HCT116 (cell line): ENCODE measurements at regions not wholly inside any gene's neighbourhood (a gene's known extent, or its start where the extent isn't known, plus 50 kb on each side); places are given as distances from the start of the nearest gene placed in this dataset.

Experiments used
- ATAC-seq: fragments of 200-7000 bp; cut with Tn5 transposase; 2 replicates; pipeline ENCODE4 v1.9.1; 2020; ENCODE audit warnings: mild to moderate bottlenecking, moderate library complexity
- BruUV-seq: library from RNA; stranded (reverse); fragments of 400-500 nt; replicated peaks from 2 replicates; lab custom pipeline; 2021; lab: Mats Ljungman, UMichigan
- CTCF ChIA-PET: fragments of 300-600 bp; sonication (Branson Sonifier 250); formaldehyde crosslinking; loops from one replicate; lab custom pipeline; 2021; ENCODE audit warnings: antibody characterized with exemption; lab: Charles Lee
- POLR2A ChIA-PET: fragments of 300-600, 350-600 bp; sonication (Branson Sonifier 250); formaldehyde crosslinking; loops from one replicate; lab custom pipeline; 2021; ENCODE audit warnings: antibody characterized with exemption; lab: Charles Lee
- RAD21 ChIA-PET, 2 experiments: fragments of 300-600 bp; sonication (Branson Sonifier 250); formaldehyde crosslinking; loops; one replicate each; lab custom pipeline; 2023; ENCODE audit warnings: low total read pairs in 2 of 2; ENCODE audit not compliant: uncharacterized antibody in 2 of 2, unreplicated experiment in 2 of 2, low non-redundant PET in 1 of 2; lab: Charles Lee
- DNase-seq: peaks from one replicate; pipeline ENCODE4 v3.0.0-alpha.2; 2010; ENCODE audit warnings: low read depth, low spot score
- H2AFZ ChIP-seq: fragments of 200-600 bp; shearing (Covaris generic), sonication (generic); 2 replicates; pipeline ENCODE4 v1.6.1; 2017; ENCODE audit warnings: low read depth, mixed run types, mixed read lengths, antibody characterized with exemption, low read length; ENCODE audit not compliant: poor library complexity, severe bottlenecking
- H3K27ac ChIP-seq: 2 replicates; pipeline ENCODE4 v1.5.1; 2012; ENCODE audit warnings: low read depth, low read length
- H3K27me3 ChIP-seq: fragments of 200-600 bp; sonication (generic); 2 replicates; pipeline ENCODE4 v1.6.1; 2016; ENCODE audit warnings: mixed run types, low read length, mixed read lengths; ENCODE audit not compliant: insufficient read depth
- H3K36me3 ChIP-seq, 2 experiments: fragments of 200-500 bp in 1 of 2; fragments of 200-600 bp in 1 of 2; sonication (Bioruptor generic) in 1 of 2; sonication (generic) in 1 of 2; 2 replicates each; pipeline versions ENCODE4 v1.5.1 to v1.6.1; 2014 to 2016; ENCODE audit warnings: low read length in 2 of 2, inconsistent platforms in 1 of 2, mixed read lengths in 1 of 2, mixed run types in 1 of 2; ENCODE audit not compliant: insufficient read depth in 2 of 2, control insufficient read depth in 1 of 2
- H3K4me1 ChIP-seq, 2 experiments: fragments of 200-600 bp in 1 of 2; sonication (generic) in 1 of 2; 2 replicates each; pipeline versions ENCODE4 v1.5.1 to v1.6.1; 2012 to 2017; ENCODE audit warnings: low read length in 2 of 2, inconsistent platforms in 1 of 2, mild to moderate bottlenecking in 1 of 2, mixed read lengths in 1 of 2, mixed run types in 1 of 2, moderate library complexity in 1 of 2; ENCODE audit not compliant: insufficient read depth in 2 of 2, control insufficient read depth in 1 of 2
- H3K4me2 ChIP-seq: fragments of 200-600 bp; sonication (generic); 2 replicates; pipeline ENCODE4 v1.6.1; 2017; ENCODE audit warnings: mixed run types, low read length, mixed read lengths
- H3K4me3 ChIP-seq, 2 experiments: fragments of 200-600 bp in 1 of 2; sonication (generic) in 1 of 2; replicated peaks in 1 of 2; 2 replicates each; pipeline ENCODE4 v1.5.1; 2011 to 2016; ENCODE audit warnings: low read length in 2 of 2, control low read depth in 1 of 2, low read depth in 1 of 2, mild to moderate bottlenecking in 1 of 2, mixed read lengths in 1 of 2, mixed run types in 1 of 2
- H3K79me2 ChIP-seq: fragments of 200-600 bp; sonication (generic); 2 replicates; pipeline ENCODE4 v1.6.1; 2017; ENCODE audit warnings: mild to moderate bottlenecking, mixed run types, low read length, moderate library complexity, mixed read lengths; ENCODE audit not compliant: insufficient read depth
- H3K9ac ChIP-seq: fragments of 200-600 bp; sonication (generic); 2 replicates; pipeline ENCODE4 v1.6.1; 2016; ENCODE audit warnings: low read length, mixed read lengths
- H3K9me2 ChIP-seq: fragments of 200-600 bp; sonication (generic), shearing (Covaris generic); 2 replicates; pipeline ENCODE4 v1.6.1; 2017; ENCODE audit warnings: mixed run types, mild to moderate bottlenecking, moderate library complexity; ENCODE audit not compliant: insufficient read depth
- H3K9me3 ChIP-seq, 2 experiments: fragments of 200-500 bp in 1 of 2; fragments of 200-600 bp in 1 of 2; sonication (Bioruptor generic) in 1 of 2; sonication (generic) in 1 of 2; 2 replicates each; pipeline ENCODE4 v1.6.1; 2014 to 2017; ENCODE audit warnings: low read length in 2 of 2, mixed read lengths in 2 of 2, inconsistent platforms in 1 of 2, low read depth in 1 of 2, mild to moderate bottlenecking in 1 of 2, mixed run types in 1 of 2, moderate library complexity in 1 of 2; ENCODE audit not compliant: control insufficient read depth in 1 of 2, insufficient read depth in 1 of 2
- H4K20me1 ChIP-seq: fragments of 200-600 bp; sonication (generic), shearing (Covaris generic); 2 replicates; pipeline ENCODE4 v1.6.1; 2017; ENCODE audit warnings: mixed run types, mild to moderate bottlenecking, moderate library complexity; ENCODE audit not compliant: insufficient read depth
- ATF3 ChIP-seq: IDR thresholded peaks from 2 replicates; pipeline ENCODE4 v1.6.1; 2012
- CBX3 ChIP-seq: IDR thresholded peaks from 2 replicates; pipeline ENCODE4 v1.6.1; 2012; ENCODE audit warnings: low read depth
- CEBPB ChIP-seq: IDR thresholded peaks from 2 replicates; pipeline ENCODE4 v1.6.1; 2012; ENCODE audit warnings: low read depth
- EGR1 ChIP-seq: IDR thresholded peaks from 2 replicates; pipeline ENCODE4 v1.6.1; 2012; ENCODE audit warnings: low read depth
- ELF1 ChIP-seq: IDR thresholded peaks from 2 replicates; pipeline ENCODE4 v1.6.1; 2012; ENCODE audit warnings: low read depth, borderline replicate concordance
- EZH2 ChIP-seq: fragments of 200-600 bp; sonication (generic); IDR thresholded peaks from 2 replicates; pipeline ENCODE4 v1.6.1; 2017; ENCODE audit warnings: antibody characterized with exemption, mixed run types
- FOSL1 ChIP-seq: IDR thresholded peaks from 2 replicates; pipeline ENCODE4 v1.6.1; 2012; ENCODE audit warnings: low read depth
- JUND ChIP-seq: IDR thresholded peaks from 2 replicates; pipeline ENCODE4 v1.6.1; 2012
- MAX ChIP-seq: IDR thresholded peaks from 2 replicates; pipeline ENCODE4 v1.6.1; 2012
- POLR2A ChIP-seq: IDR thresholded peaks from 2 replicates; pipeline ENCODE4 v1.7.0; 2011; ENCODE audit warnings: borderline replicate concordance; ENCODE audit not compliant: insufficient read depth, insufficient read length; ENCODE audit errors: extremely low read depth
- POLR2AphosphoS5 ChIP-seq: IDR thresholded peaks from 2 replicates; pipeline ENCODE4 v1.6.1; 2011; ENCODE audit warnings: mild to moderate bottlenecking, low read depth, low read length, moderate library complexity
- RAD21 ChIP-seq: IDR thresholded peaks from 2 replicates; pipeline ENCODE4 v1.6.1; 2012; ENCODE audit warnings: low read depth, mild to moderate bottlenecking
- SIN3A ChIP-seq: IDR thresholded peaks from 2 replicates; pipeline ENCODE4 v1.6.1; 2012; ENCODE audit warnings: low read depth
- SP1 ChIP-seq: IDR thresholded peaks from 2 replicates; pipeline ENCODE4 v1.6.1; 2012; ENCODE audit warnings: low read depth
- TCF7L2 ChIP-seq: IDR thresholded peaks from 2 replicates; pipeline ENCODE4 v1.7.0; 2011; ENCODE audit warnings: borderline replicate concordance, inconsistent platforms; ENCODE audit not compliant: insufficient read depth, insufficient read length; ENCODE audit errors: extremely low read depth
- YY1 ChIP-seq: IDR thresholded peaks from 2 replicates; pipeline ENCODE4 v1.6.1; 2011; ENCODE audit warnings: low read length, low read depth, moderate library complexity, mild to moderate bottlenecking; ENCODE audit not compliant: insufficient replicate concordance; ENCODE audit errors: extremely low read depth
- ZBTB33 ChIP-seq: IDR thresholded peaks from 2 replicates; pipeline ENCODE4 v1.6.1; 2011; ENCODE audit warnings: mild to moderate bottlenecking, low read length, moderate library complexity; ENCODE audit not compliant: insufficient replicate concordance; ENCODE audit errors: extremely low read depth
- ZFX ChIP-seq: fragments of 450-650 bp; IDR thresholded peaks from 2 replicates; pipeline ENCODE4 v1.6.1; 2017
- ZNF274 ChIP-seq: fragments of 200-500 bp; sonication (Bioruptor generic); IDR thresholded peaks from 2 replicates; pipeline ENCODE4 v1.6.1; 2014; ENCODE audit warnings: mild to moderate bottlenecking, low read depth, low read length, inconsistent platforms
- intact Hi-C: fragments of 100-400 bp; cut with micrococcal nuclease; formaldehyde crosslinking; loops from 2 replicates; pipeline ENCODE4 v1.10.0; 2022
- TF ChIP-seq, protein P1 (sequence below), 3 experiments: fragments of 200-600 bp in 1 of 3; sonication (generic) in 1 of 3; IDR thresholded peaks in 2 of 3; conservative IDR thresholded peaks in 1 of 3; 2 replicates each; pipeline ENCODE4 v1.5.1; 2012 to 2017; ENCODE audit warnings: low read depth in 2 of 3, low read length in 2 of 3, antibody characterized with exemption in 1 of 3, borderline replicate concordance in 1 of 3, control low read depth in 1 of 3, mild to moderate bottlenecking in 1 of 3, mixed read lengths in 1 of 3, mixed run types in 1 of 3, moderate library complexity in 1 of 3; ENCODE audit not compliant: insufficient read depth in 1 of 3

- Histone ChIP-seq H4K20me1 (no peaks in the 10 kb centered on the region), H3K4me1 (no peaks in the 10 kb centered on the region), H2AFZ (no peak overlapping the region), H3K9ac (no peak overlapping the region), H3K4me3 (no peak overlapping the region), H3K36me3 (no peaks in the 10 kb centered on the region), H3K9me3 (peaks cover 9 to 25% of the 10 kb centered on the region in 2 experiments; a peak in 3 of 4 replicates), H3K27me3 (no peaks in the 10 kb centered on the region), H3K4me2 (no peak overlapping the region), H3K79me2 (no peaks in the 10 kb centered on the region), H3K9me2 (no peaks in the 10 kb centered on the region), H3K27ac (no peak overlapping the region)
- RAD21 ChIA-PET: no interaction called here
- DNase-seq: no peak
- no peak for ATAC-seq
- BruUV-seq: no TSS peak
- CTCF ChIA-PET: no interaction called here
- no peak for TF ChIP-seq POLR2AphosphoS5
- no peak for TF ChIP-seq RAD21
- no peak for TF ChIP-seq CBX3
- TF ChIP-seq POLR2A: no peak
- TF ChIP-seq TCF7L2: no peak
- TF ChIP-seq JUND: no peak
- no peak for TF ChIP-seq ZBTB33
- no peak for TF ChIP-seq SIN3A
- no peak for TF ChIP-seq ZNF274
- TF ChIP-seq ELF1: no peak
- no peak for TF ChIP-seq FOSL1
- TF ChIP-seq YY1: no peak
- TF ChIP-seq, protein P1, sequence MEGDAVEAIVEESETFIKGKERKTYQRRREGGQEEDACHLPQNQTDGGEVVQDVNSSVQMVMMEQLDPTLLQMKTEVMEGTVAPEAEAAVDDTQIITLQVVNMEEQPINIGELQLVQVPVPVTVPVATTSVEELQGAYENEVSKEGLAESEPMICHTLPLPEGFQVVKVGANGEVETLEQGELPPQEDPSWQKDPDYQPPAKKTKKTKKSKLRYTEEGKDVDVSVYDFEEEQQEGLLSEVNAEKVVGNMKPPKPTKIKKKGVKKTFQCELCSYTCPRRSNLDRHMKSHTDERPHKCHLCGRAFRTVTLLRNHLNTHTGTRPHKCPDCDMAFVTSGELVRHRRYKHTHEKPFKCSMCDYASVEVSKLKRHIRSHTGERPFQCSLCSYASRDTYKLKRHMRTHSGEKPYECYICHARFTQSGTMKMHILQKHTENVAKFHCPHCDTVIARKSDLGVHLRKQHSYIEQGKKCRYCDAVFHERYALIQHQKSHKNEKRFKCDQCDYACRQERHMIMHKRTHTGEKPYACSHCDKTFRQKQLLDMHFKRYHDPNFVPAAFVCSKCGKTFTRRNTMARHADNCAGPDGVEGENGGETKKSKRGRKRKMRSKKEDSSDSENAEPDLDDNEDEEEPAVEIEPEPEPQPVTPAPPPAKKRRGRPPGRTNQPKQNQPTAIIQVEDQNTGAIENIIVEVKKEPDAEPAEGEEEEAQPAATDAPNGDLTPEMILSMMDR (IDR thresholded peaks at IDR 0.05 in 2 of 3, conservative IDR thresholded peaks at IDR 0.05 in 1 of 3; ENCODE audit: borderline replicate concordance in 1 of 3, insufficient read depth in 1 of 3, low read depth in 2 of 3, low read length in 2 of 3): no peak
- TF ChIP-seq SP1: no peak
- no peak for TF ChIP-seq CEBPB
- TF ChIP-seq MAX: no peak
- TF ChIP-seq ZFX: no peak
- TF ChIP-seq EZH2: no peak
- no peak for TF ChIP-seq EGR1
- no peak for TF ChIP-seq ATF3
- POLR2A ChIA-PET: no interaction called here
- intact Hi-C loops: no loop called here
Observed at GRCh38 chr16:63050391-63050790, 1014.2 kb upstream of the CDH8 start.
